GM21367 (cell line): ENCODE measurements at regions not wholly inside any gene's neighbourhood (a gene's known extent, or its start where the extent isn't known, plus 50 kb on each side); places are given as distances from the start of the nearest gene placed in this dataset.
"Not testable (repeated sequence)": the region's sequence is repeated elsewhere in the genome, so short reads cannot be mapped to it uniquely, and the experiment has no call there.

Experiments used
- ATAC-seq: cut with Tn5 transposase; IDR thresholded peaks from one replicate; pipeline ENCODE4 v1.9.1; 2021; ENCODE audit not compliant: unreplicated experiment

DNA sequence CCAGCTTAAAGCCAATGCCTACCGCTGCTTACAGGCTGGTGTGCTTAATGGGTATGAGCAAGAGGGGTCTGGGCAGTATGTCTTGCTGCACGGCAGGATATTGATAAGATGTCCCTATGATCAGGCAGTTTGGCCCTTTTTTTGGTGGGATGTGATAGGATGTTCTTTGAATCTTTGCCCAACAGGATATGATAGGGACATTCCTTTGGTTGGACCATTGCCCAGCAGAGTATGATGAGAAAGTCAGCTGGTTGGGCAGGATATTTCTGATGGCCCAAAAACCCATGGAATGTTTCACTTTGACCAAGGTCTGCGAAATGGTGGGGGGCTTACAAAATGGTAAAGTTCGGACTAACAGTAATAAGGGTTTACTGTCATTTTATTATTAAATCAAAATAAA is 1060.6 kb downstream of the STIM2 start:
- ATAC-seq = no peak

DNA sequence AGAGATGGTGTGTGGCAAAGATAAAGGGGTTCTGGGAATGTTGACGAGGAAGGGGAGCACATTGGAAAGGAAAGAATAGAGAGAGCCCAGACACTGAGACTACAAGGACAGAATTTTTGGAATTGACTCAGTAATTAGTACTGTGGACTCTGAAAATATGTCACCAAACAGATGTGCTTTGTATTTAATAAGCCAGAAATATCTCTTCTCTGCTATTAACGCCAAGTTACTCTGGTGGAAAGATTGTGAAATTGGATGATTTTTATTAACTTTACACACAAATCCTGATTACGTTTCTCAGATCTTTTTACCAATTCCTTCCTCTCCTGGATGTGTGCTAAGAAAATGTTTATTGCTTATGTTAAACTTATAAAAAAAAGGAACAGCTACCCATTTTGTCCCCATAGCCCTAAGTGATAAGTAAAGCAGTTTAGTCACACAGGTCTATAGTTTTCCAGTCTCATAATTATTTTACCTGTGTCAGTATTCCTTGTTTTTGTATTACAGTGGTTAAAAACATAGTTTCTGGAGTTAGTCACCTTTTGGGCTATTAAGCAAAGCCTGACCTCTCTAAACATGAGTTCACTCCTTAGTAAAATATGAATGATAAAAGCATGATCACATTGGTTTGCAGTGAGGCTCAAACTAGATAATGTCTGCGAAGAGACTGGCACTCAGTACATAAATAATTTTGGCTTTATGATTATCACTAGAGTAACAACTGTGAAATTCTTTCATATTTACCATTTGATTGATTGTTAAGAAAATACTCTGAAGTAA is 1068.3 kb downstream of the STIM2 start:
- ATAC-seq = no peak

DNA sequence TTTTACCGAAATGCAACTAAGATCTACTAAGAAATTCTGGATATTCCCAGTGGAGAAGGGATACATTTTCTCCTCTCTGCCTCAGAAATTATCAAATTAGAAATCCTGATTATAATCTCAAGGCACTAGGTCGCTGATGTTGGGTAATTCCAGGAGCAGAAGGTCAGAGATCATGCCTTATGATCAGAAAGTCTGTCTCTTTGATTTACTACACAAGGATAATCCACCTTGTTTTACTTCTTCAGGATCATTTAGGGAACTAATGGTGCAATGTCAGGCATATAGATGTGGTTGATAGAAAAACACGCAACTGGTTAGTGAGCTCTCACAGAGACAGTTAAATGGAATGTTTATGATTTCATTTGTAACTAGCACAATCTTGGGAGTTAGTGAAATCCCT is 1069.7 kb downstream of the STIM2 start:
- ATAC-seq = no peak

DNA sequence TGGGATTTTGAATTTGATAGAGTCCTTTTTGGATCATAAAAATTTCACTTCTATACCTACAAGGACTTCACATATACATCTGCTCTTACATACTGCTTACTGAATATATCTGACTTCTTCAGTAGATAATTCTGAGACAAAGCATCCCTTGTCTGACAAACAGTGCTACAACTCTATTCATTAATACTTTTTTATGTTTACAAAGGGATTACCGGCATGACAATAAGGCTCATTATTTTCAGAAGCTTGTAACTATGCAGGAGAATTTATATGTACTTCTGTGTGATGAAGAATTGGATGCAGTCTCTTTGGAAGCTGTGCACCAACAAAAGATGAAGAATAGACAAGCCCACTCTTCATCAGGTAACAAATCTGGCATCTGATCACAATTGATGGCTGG is 1070.3 kb downstream of the STIM2 start:
- no peak for ATAC-seq

DNA sequence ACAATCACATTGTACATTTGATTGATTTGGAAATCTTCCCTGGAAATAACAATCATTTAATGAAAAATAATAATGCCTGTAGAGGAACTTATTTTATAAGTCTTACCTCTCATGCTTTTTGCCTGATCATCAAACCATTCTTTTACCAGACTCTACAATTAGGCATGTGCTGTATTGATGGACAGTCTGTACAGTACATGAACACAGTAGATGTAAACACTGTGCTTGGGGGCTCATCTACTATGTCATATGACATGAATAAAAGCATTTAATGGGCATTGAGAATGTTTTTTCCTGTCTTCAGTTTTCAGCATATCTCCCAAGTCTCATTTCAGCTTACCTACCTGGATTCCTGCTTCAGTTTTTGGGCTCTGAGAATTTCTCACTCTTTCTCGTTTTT is 1070.9 kb downstream of the STIM2 start:
- ATAC-seq = no peak

DNA sequence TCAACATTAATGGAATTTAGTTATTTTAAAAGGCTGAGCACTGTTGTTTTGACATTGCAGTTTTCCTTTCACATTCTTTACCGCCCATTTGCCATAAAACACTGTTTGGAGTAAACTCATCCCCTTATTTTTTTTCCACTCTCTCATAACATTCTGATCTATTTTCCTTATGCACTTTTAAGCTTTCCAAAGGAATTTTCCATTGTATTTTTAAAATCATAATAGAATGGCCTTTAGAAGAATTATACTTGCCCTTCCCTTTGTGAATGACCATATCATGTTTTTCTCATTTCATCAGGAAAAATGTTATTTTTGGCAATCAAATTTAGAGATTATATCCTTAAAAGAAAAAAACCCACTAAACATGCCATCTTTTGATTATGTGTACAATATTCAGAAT is 1074.2 kb downstream of the STIM2 start:
- ATAC-seq = no peak

DNA sequence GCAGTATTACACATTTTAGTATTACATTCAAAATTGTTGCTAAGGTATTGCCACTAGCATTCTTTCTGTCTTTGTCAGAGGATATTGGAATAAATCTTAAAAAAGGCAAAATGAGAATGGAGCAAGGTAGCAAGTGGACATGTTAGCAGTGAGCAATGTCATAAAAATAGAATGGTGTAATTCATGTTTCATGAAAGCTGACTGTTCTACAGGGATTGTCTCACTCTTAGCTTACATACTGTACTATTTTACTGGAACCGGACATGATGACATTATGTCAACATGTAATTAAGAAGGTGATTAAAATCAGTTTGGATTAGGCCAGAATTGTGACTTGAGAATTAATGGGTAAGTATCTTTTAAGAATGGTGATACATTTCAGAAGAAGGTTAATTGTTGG is 1086.2 kb downstream of the STIM2 start:
- no peak for ATAC-seq

DNA sequence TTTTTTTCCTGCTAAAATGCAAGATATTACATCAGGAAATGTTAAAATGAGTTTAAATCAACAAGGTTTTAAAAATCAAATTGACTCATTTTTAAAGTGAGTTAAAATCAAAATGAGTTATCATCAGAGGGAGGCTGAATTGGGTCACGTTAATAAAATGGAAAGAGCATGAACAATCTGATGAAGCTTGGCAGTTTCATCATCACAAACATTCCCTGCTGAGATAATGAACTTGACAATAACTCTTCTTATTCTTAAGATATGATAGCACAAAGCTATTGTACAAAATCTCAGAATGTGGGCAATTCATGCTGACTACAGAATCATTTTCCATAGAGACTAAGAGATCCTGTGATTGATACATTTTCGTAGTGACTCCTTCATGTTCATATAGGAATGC is 1086.7 kb downstream of the STIM2 start:
- ATAC-seq = no peak

DNA sequence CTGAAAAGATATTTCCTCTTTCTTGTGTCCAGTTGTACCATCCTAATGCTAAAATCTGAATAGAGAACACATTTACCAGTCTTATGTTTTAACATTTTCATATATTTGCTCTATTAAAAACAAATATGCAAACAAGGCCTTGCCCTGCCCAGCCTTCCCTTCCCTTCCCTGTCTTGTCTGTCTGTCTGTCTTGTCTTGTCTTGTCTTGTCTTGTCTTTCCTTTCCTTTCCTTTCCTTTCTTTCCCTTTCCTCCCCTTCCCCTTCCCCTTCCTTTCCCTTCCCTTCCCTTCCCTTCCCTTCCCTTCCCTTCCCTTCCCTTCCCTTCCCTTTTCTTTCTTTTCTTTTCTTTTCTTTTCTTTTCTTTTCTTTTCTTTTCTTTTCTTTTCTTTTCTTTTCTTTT is 1103.5 kb downstream of the STIM2 start:
- ATAC-seq = no peak

DNA sequence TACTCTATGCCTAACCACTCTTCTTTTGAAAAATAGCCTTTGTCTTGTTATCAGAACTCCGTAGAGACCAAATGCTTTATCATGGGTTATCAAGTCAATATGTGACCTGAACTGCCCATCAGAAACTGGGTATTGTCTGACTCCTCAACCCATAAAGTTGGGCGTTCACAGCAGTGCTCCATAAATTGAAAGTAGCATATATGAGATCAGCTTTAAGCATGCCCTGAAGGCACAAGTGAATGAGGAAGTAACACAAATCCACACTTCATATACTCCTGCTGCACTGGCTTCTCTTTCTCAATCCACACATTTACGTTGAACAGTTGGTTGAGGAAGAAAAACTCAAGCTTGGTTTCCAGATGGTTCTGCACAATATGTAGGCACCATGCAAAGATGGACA is 1106.0 kb downstream of the STIM2 start:
- no peak for ATAC-seq

DNA sequence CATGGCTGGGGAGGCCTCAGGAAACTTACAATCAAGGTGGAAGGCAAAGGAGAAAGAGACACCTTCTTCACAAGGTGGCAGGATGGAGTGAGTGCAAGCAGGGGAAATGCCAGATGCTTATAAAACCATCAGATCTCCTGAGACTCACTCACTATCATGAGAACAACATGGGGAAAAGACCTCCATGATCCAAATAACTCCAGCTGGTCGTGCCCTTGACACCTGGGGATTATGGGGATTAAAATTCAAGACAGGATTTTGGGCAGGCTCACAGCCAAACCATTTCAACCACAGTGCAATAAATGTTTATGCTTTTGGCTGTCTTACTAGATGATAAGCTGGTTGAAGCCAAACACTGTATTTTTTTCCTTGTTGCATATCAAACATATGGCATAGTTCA is 1112.4 kb downstream of the STIM2 start:
- ATAC-seq = no peak

DNA sequence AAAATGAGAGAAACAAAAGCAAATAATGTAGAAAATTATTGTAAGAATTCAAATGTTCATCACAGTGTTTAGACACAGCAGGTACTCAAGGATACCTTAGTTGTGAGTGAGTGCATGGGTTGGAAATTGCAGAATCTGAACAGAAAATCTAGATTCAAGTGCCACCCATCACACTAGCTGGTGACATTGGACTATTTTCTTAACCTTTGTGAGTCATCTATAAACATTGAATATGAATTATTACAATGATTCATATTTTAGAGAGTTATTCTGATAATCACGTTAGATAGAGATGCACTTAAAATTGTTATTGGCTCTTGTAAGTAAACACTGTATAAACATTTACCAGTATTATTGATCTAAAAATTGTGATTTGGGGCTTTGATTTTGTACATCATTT is 1113.1 kb downstream of the STIM2 start:
- ATAC-seq = no peak

DNA sequence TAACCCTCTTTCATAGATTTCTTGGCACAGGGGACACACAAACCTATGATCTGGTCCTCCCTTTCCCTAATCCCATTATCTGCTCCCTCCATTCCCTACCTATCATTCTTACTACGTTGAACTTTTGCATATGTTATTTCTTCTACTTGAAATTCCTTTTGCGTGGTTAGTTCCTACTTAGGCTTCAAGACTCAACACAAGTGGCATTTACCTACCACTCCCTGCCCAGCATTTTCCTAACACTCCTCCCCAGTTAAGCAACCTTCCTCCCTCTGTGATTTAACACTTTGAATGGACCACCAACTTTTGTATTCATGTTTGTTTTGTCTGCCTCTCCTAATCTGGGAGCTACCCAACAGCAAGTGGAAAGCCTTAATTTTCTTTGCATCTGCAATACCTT is 1113.7 kb downstream of the STIM2 start:
- no peak for ATAC-seq

DNA sequence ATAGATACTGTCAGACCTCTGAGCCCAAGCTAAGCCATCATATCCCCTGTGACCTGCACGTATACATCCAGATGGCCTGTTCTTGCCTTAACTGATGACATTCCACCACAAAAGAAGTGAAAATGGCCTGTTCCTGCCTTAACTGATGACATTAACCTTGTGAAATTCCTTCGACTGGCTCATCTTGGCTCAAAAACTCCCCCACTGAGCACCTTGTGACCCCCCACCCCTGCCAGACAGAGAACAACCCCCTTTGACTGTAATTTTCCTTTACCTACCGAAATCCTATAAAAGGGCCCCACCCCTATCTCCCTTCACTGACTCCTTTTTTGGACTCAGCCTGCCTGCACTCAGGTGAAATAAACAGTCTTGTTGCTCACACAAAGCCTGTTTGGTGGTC is 1114.2 kb downstream of the STIM2 start:
- ATAC-seq = not testable (repeated sequence)

DNA sequence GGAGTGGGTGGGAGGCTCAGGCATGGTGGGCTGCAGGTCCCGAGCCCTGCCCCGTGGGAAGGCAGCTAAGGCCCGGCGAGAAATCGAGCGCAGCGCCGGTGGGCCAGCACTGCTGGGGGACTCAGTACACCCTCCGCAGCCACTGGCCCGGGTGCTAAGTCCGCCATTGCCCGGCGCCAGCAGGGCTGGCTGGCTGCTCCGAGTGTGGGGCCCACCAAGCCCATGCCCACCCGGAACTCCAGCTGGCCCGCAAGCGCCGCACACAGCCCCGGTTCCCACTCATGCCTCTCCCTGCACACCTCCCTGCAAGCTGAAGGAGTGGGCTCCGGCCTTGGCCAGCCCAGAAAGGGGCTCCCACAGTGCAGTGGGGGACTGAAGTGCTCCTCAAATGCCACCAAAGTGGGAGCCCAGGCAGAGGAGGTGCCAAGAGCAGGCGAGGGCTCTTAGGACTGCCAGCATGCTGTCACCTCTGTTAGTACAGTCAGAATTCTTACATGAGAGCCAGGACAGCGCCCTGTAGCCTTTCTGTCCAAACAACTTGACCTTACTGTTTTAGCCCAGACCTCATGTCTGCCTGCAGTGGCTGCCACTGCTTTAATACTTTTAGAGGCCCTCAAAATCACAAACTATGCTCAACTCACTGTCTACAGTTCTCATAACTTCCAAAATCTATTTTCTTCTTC is 1117.9 kb downstream of the STIM2 start:
- not testable (repeated sequence) for ATAC-seq

DNA sequence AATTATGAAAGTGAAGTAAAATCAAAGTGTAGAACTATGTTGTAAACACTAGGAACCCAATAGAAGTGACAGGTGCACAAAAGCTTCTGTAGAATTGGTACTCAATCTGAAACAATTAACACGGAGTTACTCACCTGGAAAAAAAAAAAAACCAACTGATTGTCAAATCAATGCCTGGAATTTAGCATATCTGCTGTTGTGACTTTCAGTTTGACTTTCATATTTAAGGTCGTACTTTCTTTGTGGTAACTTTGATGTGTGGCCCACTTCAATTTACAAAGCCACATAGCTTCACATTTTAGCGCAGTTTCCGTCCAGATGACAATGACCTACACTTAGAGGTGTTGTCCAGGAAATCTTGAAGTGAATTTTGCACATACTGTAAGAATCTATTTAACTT is 1124.9 kb downstream of the STIM2 start:
- no peak for ATAC-seq

DNA sequence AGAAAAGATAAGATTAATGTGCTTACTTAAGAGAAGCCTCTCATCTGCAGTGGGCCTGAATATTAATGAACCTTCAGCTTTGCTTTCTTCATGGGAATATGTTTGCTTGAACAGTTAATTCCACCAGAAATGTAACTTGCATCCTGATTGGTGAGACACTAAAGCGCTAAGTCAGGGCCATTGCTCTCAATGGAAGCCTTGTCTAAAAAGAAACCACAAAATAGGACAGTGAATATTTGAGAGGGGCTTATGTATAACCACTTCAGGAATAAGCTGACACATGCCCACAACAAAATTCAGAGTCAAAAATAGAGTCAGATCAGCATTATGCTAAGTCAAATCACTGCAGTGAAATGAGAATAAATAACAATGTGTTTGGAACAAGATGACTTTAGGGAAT is 1125.8 kb downstream of the STIM2 start:
- ATAC-seq = no peak

DNA sequence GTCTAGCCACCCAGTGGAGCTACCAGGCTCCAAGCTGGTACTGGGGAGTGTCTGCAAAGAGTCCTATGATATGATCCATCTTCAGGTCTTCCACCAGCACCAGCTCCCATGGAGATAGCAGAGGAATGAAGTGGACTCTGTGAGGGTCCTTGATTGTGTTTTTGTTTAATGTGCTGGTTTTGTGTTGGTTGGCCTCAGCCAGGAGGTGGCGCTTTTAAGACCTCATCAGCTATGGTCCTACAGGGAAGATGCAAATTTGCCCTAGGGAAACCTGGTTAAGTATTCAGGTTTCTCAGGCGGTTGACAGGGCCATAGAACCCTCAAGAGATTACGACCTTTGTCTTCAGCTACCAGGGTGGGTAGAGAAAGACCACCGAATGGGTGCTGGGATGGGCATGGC is 1141.1 kb downstream of the STIM2 start:
- ATAC-seq = no peak

DNA sequence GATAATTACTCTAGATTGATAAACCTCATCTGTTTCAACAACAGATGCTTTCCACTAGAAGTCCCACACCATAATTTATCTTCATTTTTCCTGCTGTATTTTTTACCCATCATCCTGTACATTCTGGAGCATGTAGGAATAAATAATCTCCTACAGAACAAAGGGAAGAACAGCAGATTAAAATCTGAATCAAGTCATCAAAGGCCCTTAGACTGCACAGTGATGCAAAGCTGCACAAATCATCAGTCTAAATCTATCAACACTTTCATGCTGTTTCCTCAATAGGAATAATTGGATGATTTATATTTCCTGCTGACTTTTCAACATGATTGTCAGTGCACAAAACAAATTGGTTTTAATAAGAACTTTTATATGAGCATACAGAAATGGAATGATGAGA is 1143.9 kb downstream of the STIM2 start:
- no peak for ATAC-seq

DNA sequence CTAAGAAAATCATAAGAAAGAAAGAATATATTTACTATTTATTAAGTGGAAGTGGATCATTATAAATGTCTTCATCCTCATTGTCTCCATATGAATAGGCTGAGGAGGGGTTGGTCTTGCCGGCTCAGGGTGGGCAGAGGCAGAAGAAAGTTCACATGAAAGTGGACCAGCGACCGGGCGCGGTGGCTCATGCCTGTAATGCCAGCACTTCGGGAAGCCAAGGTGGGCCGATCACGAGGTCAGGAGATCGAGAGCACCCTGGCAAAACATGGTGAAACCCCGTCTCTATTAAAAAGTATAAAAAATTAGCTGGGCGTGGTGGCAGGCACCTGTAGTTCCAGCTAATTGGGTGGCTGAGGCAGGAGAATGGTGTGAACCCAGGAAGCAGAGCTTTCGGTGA is 1145.4 kb downstream of the STIM2 start:
- no peak for ATAC-seq

DNA sequence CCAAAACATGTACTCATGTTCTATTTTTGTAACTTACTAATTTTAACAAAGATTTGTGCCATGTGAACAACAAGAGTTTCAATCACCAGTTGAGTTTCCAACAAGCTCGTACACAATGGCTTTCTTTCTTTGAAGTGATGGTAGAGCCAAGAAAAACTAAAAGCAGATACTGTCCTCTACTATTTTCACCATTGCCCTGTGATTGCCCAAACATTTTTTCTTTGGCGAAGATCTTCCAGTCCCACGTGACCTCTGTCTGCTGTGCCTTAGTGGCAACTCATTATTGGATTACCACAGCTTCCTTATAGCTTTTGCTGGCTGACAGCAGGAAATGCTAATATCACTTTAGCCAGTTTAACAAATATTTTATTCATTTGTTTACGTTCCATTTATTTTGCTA is 1147.1 kb downstream of the STIM2 start:
- no peak for ATAC-seq

DNA sequence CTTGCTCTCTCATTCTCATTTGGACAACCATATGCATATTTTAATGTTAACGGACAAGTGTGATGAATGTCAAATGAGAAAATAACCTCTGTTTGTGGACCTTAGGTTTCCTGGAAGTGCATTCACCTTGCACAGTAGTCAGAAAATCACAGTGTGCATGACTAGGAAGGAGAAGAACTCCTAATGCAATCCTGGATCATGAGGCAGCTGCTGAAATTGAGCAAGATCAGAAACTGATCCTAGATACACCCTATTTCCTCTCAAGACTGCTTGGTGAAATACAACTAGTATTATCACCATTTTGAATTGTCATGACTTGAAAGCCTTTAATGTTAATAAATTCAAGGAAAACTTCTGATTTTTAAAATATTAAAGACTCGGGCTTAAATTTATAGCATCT is 1148.9 kb downstream of the STIM2 start:
- ATAC-seq = no peak
